ENCODE measurements at regions not wholly inside any gene's neighbourhood (a gene's known extent, or its start where the extent isn't known, plus 50 kb on each side); places are given as distances from the start of the nearest gene placed in this dataset.

DNA sequence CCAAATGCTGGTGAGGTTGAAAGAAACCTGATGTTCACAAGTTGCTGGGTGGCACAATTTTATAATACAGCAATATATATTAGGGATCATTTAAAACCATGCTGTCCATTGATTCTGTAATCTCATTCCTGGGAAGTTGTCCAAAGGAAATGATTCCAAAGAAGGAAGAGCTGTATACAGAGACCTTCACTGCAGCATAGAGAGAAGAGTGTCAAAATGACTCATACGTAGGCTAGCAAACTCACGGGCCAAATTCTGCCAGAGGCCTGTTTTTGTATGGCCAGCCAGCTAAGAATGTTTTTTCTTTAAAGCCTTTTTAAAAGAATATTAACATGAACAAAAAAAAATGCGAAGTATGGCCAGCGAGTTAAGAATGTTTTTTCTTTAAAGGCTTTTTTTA, 69.2 kb upstream of the MED13L start:
- H3K9me1 ChIP-seq (ENCODE audit: insufficient read depth, low read length), result no peaks in the 10 kb centered on the region
- no peak overlapping the region for H2AK9ac ChIP-seq (replicated peaks; ENCODE audit: low read depth, low read length, poor library complexity)
- peak; percentile 99 for ATAC-seq (ENCODE audit: low read depth)
- no peak overlapping the region for H4K91ac ChIP-seq (ENCODE audit: insufficient read depth, low read depth, low read length)
- H4K8ac ChIP-seq (ENCODE audit: low read depth in 2 of 2, low read length in 2 of 2), result no peak overlapping the region
- no TSS peak for BruUV-seq (replicated peaks)
- no peak overlapping the region for H3K4me2 ChIP-seq (ENCODE audit: low read depth, low read length)
- dilution Hi-C loops (cut with HindIII; ENCODE audit: low sequenced_read_pairs, unreplicated experiment), result no loop called here
- WGBS, 2 experiments (ENCODE audit: extremely low coverage in 2 of 2, insufficient read length in 1 of 2), result no CpG with 5 or more reads among the region's 4 CpGs
- POLR2A ChIA-PET (ENCODE audit: unreplicated experiment), result no interaction called here
- TF ChIP-seq FOS (IDR thresholded peaks at IDR 0.05; ENCODE audit: low read depth, low read length) (peak; percentile 81), RAD21 (IDR thresholded peaks at IDR 0.05; ENCODE audit: low read length) (no peak), MAZ (IDR thresholded peaks at IDR 0.05; ENCODE audit: borderline replicate concordance, low read depth, low read length) (no peak), BHLHE40 (IDR thresholded peaks at IDR 0.05; ENCODE audit: low read depth, low read length) (peak; percentile 95), USF2 (IDR thresholded peaks at IDR 0.05; ENCODE audit: low read depth, low read length) (no peak), CEBPB (IDR thresholded peaks at IDR 0.05; ENCODE audit: low read depth, low read length) (peak; percentile 9; the same call in 1 of the 2 replicates), CTCF (conservative IDR thresholded peaks at IDR 0.05; ENCODE audit: low read depth, low read length) (no peak)
- peaks cover 3% of the 10 kb centered on the region; the same call in 1 of the 2 replicates for H3K4me1 ChIP-seq (ENCODE audit: control insufficient read depth, insufficient read depth, low read length)
- in situ Hi-C loops (cut with MboI; ENCODE audit: low sequenced_read_pairs), result no loop called here
- H3K4me3 ChIP-seq (ENCODE audit: insufficient read depth, low read depth, low read length), result no peak overlapping the region
- no peak overlapping the region for H2BK20ac ChIP-seq (ENCODE audit: low read depth, low read length)
- H3K9ac ChIP-seq (ENCODE audit: low read depth, low read length), result no peak overlapping the region
- H3K23ac ChIP-seq (ENCODE audit: low read depth, low read length), result no peak overlapping the region
- no peaks in the 10 kb centered on the region for H3K79me1 ChIP-seq (ENCODE audit: low read depth in 1 of 2, low read length in 2 of 2)
- H3K36me3 ChIP-seq (ENCODE audit: control insufficient read depth, insufficient read depth, low read length), result no peaks in the 10 kb centered on the region
- H3K14ac ChIP-seq (replicated peaks; ENCODE audit: low read depth, low read length), result no peak overlapping the region
- no peak overlapping the region for H4K5ac ChIP-seq (ENCODE audit: low read depth, low read length)
- H2AK5ac ChIP-seq (ENCODE audit: low read depth, low read length), result no peak overlapping the region
- no peak overlapping the region for H2BK15ac ChIP-seq (ENCODE audit: low read depth, low read length)
- no peak overlapping the region for H2AFZ ChIP-seq (replicated peaks; ENCODE audit: low read length, poor library complexity)
- no peak overlapping the region for H3K4ac ChIP-seq (ENCODE audit: low read depth, low read length)
- H4K20me1 ChIP-seq (ENCODE audit: insufficient read depth, low read length), result no peaks in the 10 kb centered on the region
- intact Hi-C loops (cut with micrococcal nuclease), result no loop called here
- no peak overlapping the region for H3K18ac ChIP-seq (ENCODE audit: low read depth, low read length)
- no peak overlapping the region for H2BK5ac ChIP-seq (ENCODE audit: low read depth, low read length, poor library complexity, severe bottlenecking)
- CTCF ChIA-PET, result interaction anchor here (0.6 to 0.7 kb wide), 2 partner anchors 12 to 29 kb away, joined by 3 read pairs; no protein-coding TSS in a partner anchor
- no peak overlapping the region for H2BK120ac ChIP-seq (ENCODE audit: low read depth, low read length)
- H3K27me3 ChIP-seq (ENCODE audit: control insufficient read depth, insufficient read depth, low read length), result no peaks in the 10 kb centered on the region
- no peak overlapping the region for H3K27ac ChIP-seq (ENCODE audit: insufficient read depth, low read length)
- peaks cover 5% of the 10 kb centered on the region; the same call in 1 of the 2 replicates for H3K9me3 ChIP-seq (ENCODE audit: control insufficient read depth, insufficient read depth, low read length)
- H3K56ac ChIP-seq (ENCODE audit: extremely low read depth, insufficient read depth, low read length), result no peak overlapping the region
- DNase-seq, result peak; percentile 94

Measured in IMR-90 (cell line).